ENCODE measurements at regions not wholly inside any gene's neighbourhood (a gene's known extent, or its start where the extent isn't known, plus 50 kb on each side); places are given as distances from the start of the nearest gene placed in this dataset.
"Not testable (repeated sequence)": the region's sequence is repeated elsewhere in the genome, so short reads cannot be mapped to it uniquely, and the experiment has no call there.

DNA sequence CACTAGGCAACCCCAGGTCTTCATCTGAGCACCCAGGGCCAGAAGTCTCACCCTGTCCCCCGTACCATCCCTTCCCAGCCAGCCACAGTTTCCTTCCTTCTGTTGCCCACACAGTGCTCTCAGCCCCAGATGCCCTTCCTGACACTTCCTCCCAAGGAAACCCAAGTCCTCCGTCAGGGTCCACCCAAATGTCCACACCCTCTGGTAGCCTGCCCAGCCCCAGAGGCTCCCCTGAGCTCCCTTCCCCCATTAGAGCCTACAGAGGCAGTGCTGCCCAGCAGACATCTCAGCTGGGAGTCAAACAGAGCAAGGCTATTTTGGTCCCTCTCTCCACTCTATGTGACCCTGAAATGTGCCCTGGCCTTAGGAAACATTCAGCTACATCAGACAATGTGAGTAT is 338.0 kb downstream of the CACNA1B start:
- not testable (repeated sequence) for H3K27me3 Mint-ChIP-seq (ENCODE audit: insufficient read depth, low read depth); H3K36me3 Mint-ChIP-seq; H3K4me3 Mint-ChIP-seq; H3K9me3 Mint-ChIP-seq; H2AFZ ChIP-seq (replicated peaks); H3K4me1 ChIP-seq; H4K20me1 ChIP-seq (ENCODE audit: low read depth); DNase-seq (ENCODE audit: low spot score); H3K9ac ChIP-seq; H3K79me2 ChIP-seq (ENCODE audit: low read depth); H3K4me2 ChIP-seq; H3K4me3 ChIP-seq; H3K27ac ChIP-seq; H3K4me1 Mint-ChIP-seq; H3F3A ChIP-seq (ENCODE audit: low read depth); H3K36me3 ChIP-seq; H3K9me3 ChIP-seq (ENCODE audit: low read depth); H3K27ac Mint-ChIP-seq; H3K27me3 ChIP-seq

GRCh38 chr9:138216817-138217216 is 339.2 kb downstream of the CACNA1B start:
- H3F3A ChIP-seq (ENCODE audit: low read depth); H3K36me3 ChIP-seq; H3K4me3 Mint-ChIP-seq; H3K4me2 ChIP-seq; H3K4me1 ChIP-seq; H3K36me3 Mint-ChIP-seq; H2AFZ ChIP-seq (replicated peaks); H3K27me3 Mint-ChIP-seq (ENCODE audit: insufficient read depth, low read depth); H3K27me3 ChIP-seq; H3K27ac Mint-ChIP-seq; H3K4me3 ChIP-seq; H3K27ac ChIP-seq; H4K20me1 ChIP-seq (ENCODE audit: low read depth); DNase-seq (ENCODE audit: low spot score); H3K9me3 ChIP-seq (ENCODE audit: low read depth); H3K79me2 ChIP-seq (ENCODE audit: low read depth); H3K9ac ChIP-seq; H3K4me1 Mint-ChIP-seq; H3K9me3 Mint-ChIP-seq: not testable (repeated sequence)

- H3K27me3 Mint-ChIP-seq (ENCODE audit: insufficient read depth, low read depth); H3K27ac ChIP-seq; H3F3A ChIP-seq (ENCODE audit: low read depth); H3K36me3 Mint-ChIP-seq; H3K4me2 ChIP-seq; H3K27me3 ChIP-seq; H3K4me3 ChIP-seq; DNase-seq (ENCODE audit: low spot score); H3K9me3 ChIP-seq (ENCODE audit: low read depth); H3K79me2 ChIP-seq (ENCODE audit: low read depth); H3K9ac ChIP-seq; H3K4me3 Mint-ChIP-seq; H3K36me3 ChIP-seq; H3K27ac Mint-ChIP-seq; H3K9me3 Mint-ChIP-seq; H3K4me1 ChIP-seq; H4K20me1 ChIP-seq (ENCODE audit: low read depth); H2AFZ ChIP-seq (replicated peaks); H3K4me1 Mint-ChIP-seq: not testable (repeated sequence)
These were observed 339.8 kb downstream of the CACNA1B start for GRCh38 chr9:138217284-138217850.

GRCh38 chr9:138219249-138219648 is 341.7 kb downstream of the CACNA1B start:
- H3K4me1 Mint-ChIP-seq; H3K79me2 ChIP-seq (ENCODE audit: low read depth); H3K27ac Mint-ChIP-seq; H4K20me1 ChIP-seq (ENCODE audit: low read depth); H3K36me3 ChIP-seq; H3K27ac ChIP-seq; H3K9ac ChIP-seq; H3K9me3 Mint-ChIP-seq; H3K4me3 Mint-ChIP-seq; H3K9me3 ChIP-seq (ENCODE audit: low read depth); H3K4me2 ChIP-seq; H3K36me3 Mint-ChIP-seq; H3K27me3 ChIP-seq; H3K4me1 ChIP-seq; H2AFZ ChIP-seq (replicated peaks); H3K27me3 Mint-ChIP-seq (ENCODE audit: insufficient read depth, low read depth); H3K4me3 ChIP-seq; H3F3A ChIP-seq (ENCODE audit: low read depth); DNase-seq (ENCODE audit: low spot score): not testable (repeated sequence)

DNA sequence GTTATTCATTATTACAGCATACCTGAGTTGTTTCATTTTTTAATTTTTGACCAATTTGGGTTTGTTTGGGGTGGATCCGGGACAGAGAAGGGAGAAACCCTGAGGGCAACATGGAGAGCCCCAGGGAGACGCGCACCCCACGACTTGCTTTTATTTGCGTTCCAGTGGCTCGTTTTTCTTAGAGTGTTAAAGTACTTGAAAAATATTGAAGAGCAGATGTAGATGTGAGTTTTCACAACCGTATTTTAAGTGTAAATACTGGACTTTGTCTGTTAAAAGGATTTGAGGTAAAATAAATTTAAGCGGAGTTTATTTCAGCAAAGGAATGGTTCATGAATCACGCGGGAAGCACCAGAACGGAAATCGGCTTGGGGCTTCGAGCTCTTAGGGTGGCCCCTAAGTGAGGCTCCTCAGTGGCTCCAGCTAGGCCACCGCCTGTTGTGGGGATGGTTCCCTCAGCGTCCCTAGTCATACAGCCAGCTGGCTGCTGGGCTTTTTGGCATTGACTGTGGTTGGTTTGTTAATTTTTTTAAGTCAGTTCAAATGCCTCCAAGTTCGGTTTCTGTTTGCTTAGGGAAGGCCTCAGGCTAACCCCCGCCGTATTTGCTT is 344.0 kb downstream of the CACNA1B start:
- H3K27me3 Mint-ChIP-seq (ENCODE audit: insufficient read depth, low read depth); H3K4me3 Mint-ChIP-seq; DNase-seq (ENCODE audit: low spot score); H3K36me3 ChIP-seq; H3K27ac Mint-ChIP-seq; H3K4me1 Mint-ChIP-seq; H3K27me3 ChIP-seq; H3K4me1 ChIP-seq; H3K9me3 ChIP-seq (ENCODE audit: low read depth); H3F3A ChIP-seq (ENCODE audit: low read depth); H3K79me2 ChIP-seq (ENCODE audit: low read depth); H3K9me3 Mint-ChIP-seq; H3K9ac ChIP-seq; H4K20me1 ChIP-seq (ENCODE audit: low read depth); H3K27ac ChIP-seq; H3K36me3 Mint-ChIP-seq; H2AFZ ChIP-seq (replicated peaks): not testable (repeated sequence)
- peak overlapping the region; percentile 65 for H3K4me2 ChIP-seq
- peak overlapping the region; percentile 36 for H3K4me3 ChIP-seq

GRCh38 chr9:138237099-138237498 is 359.5 kb downstream of the CACNA1B start:
- DNase-seq (ENCODE audit: low spot score); H3K36me3 Mint-ChIP-seq; H2AFZ ChIP-seq (replicated peaks): not testable (repeated sequence)

GRCh38 chr9:138282903-138283302 is 405.3 kb downstream of the CACNA1B start:
- H3K27ac ChIP-seq; H3F3A ChIP-seq (ENCODE audit: low read depth); H2AFZ ChIP-seq (replicated peaks); H3K36me3 ChIP-seq; H3K4me1 Mint-ChIP-seq; H4K20me1 ChIP-seq (ENCODE audit: low read depth); H3K4me3 ChIP-seq; H3K4me2 ChIP-seq; H3K27me3 ChIP-seq; H3K4me1 ChIP-seq; H3K27ac Mint-ChIP-seq; H3K36me3 Mint-ChIP-seq; H3K27me3 Mint-ChIP-seq (ENCODE audit: insufficient read depth, low read depth); H3K9me3 ChIP-seq (ENCODE audit: low read depth); H3K9me3 Mint-ChIP-seq; H3K79me2 ChIP-seq (ENCODE audit: low read depth); H3K9ac ChIP-seq; H3K4me3 Mint-ChIP-seq; DNase-seq (ENCODE audit: low spot score): not testable (repeated sequence)

More at GRCh38 chr9:138237099-138237498, 359.5 kb downstream of the CACNA1B start:
- not testable (repeated sequence) for H3K27ac ChIP-seq; H3F3A ChIP-seq (ENCODE audit: low read depth); H4K20me1 ChIP-seq (ENCODE audit: low read depth); H3K27ac Mint-ChIP-seq; H3K27me3 ChIP-seq; H3K9me3 ChIP-seq (ENCODE audit: low read depth); H3K4me1 Mint-ChIP-seq; H3K27me3 Mint-ChIP-seq (ENCODE audit: insufficient read depth, low read depth); H3K36me3 ChIP-seq; H3K4me1 ChIP-seq; H3K4me2 ChIP-seq; H3K9ac ChIP-seq; H3K9me3 Mint-ChIP-seq; H3K4me3 ChIP-seq; H3K4me3 Mint-ChIP-seq; H3K79me2 ChIP-seq (ENCODE audit: low read depth)
